Mesodermal cell (in vitro differentiated cells): ENCODE measurements at regions not wholly inside any gene's neighbourhood (a gene's known extent, or its start where the extent isn't known, plus 50 kb on each side); places are given as distances from the start of the nearest gene placed in this dataset.

ENCODE experiments used
- H3K27ac ChIP-seq: 2 replicates; pipeline ENCODE4 v1.7.0; 2013; ENCODE audit warnings: mild to moderate bottlenecking, low read depth, low read length, moderate library complexity; ENCODE audit not compliant: severe bottlenecking
- H3K36me3 ChIP-seq: 2 replicates; pipeline ENCODE4 v1.7.1; 2013; ENCODE audit warnings: mild to moderate bottlenecking, low read length, moderate library complexity; ENCODE audit not compliant: control insufficient read depth, insufficient read depth
- H3K4me1 ChIP-seq: one replicate; pipeline ENCODE4 v1.7.1; 2013; ENCODE audit warnings: mild to moderate bottlenecking, low read length; ENCODE audit not compliant: insufficient read depth, control insufficient read depth, poor library complexity, severe bottlenecking
- H3K4me3 ChIP-seq: 2 replicates; pipeline ENCODE4 v1.7.0; 2013; ENCODE audit warnings: low read length, control low read depth, mild to moderate bottlenecking; ENCODE audit not compliant: insufficient read depth, poor library complexity, severe bottlenecking; ENCODE audit errors: extremely low read depth
- H3K9me3 ChIP-seq: 2 replicates; pipeline ENCODE4 v1.7.1; 2013; ENCODE audit warnings: mild to moderate bottlenecking, low read length, moderate library complexity; ENCODE audit not compliant: control insufficient read depth
- WGBS, 2 experiments: methylation state at CpG; one replicate each; pipeline ENCODE4 v1.1.5; 2013; ENCODE audit warnings: missing lambda C conversion rate in 2 of 2; ENCODE audit not compliant: insufficient coverage in 2 of 2; 5-methylcytosine and 5-hydroxymethylcytosine counted together

DNA sequence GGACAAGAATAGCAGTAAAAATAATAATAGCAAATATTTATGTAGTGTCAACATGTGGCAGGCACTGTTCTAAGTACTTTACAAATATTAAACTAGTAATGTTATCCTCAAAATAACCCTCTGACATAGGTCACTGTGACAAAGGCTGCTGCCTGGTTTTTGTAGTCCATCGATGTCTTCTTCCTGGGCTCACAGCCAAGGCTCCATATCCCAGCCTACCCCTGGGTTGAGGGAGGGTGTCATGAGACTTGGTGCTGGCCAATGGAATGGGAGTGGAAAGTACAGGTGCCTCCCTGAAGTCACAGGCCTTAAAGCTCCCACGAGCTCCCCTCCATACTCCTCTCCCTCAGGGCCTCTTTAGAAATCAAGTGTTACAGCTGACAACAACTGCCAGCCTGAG lies 159.3 kb downstream of the CYRIA start:
- Histone ChIP-seq H3K27ac (no peak overlapping the region), H3K9me3 (no peaks in the 10 kb centered on the region), H3K36me3 (no peaks in the 10 kb centered on the region), H3K4me1 (no peaks in the 10 kb centered on the region), H3K4me3 (no peak overlapping the region)
- whole genome bisulfite sequencing, 2 experiments, result 100% methylated on average over 1 of the region's 2 CpGs; no CpG with 5 or more reads in 1 of the 2 experiments

DNA sequence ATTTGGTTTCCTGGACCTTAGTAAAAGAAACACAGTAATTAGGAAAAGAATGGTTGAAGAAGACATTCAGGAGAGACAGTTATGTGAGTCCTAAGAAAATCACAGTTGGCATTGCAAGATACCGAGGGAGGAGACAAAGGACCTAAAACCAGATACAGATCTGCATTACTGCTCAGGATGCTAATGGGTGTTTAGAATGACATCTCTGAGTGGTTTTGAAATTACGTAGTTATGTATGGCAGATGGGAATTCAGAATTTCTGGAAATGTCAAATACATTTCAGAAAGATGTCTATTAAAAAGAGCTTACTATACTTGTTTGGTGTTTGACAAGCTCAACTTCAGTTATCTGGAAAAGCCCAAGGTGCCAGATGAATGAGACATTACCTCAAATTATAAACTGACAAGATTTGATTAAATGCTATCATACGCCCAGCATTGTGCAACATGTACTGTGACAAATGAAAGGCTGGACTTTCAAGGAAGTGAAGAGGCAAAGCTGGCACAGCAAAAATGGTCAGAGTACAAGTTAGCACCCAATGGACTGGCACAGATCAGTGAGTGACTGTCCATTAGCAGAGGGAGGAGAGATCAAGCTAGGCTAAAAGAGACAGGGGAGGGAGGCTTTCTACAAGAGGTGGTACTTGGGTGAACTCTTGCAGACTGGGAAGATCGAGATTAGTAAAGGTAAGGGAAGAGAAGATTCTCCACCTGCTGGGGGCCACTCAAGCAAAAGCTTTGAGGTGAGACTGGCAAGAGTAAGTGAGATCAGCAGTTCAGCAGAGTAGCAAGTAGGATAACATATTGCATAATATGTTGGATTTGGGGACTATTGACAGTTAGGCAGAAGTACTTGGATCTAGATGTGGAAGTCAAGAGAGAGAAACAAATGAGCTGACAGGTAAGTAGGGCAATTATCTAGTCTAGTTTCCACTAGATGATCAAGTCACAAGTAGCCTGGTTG lies 168.9 kb downstream of the CYRIA start:
- Histone ChIP-seq H3K36me3 (no peaks in the 10 kb centered on the region), H3K27ac (no peak overlapping the region), H3K9me3 (no peaks in the 10 kb centered on the region), H3K4me1 (no peaks in the 10 kb centered on the region), H3K4me3 (no peak overlapping the region)
- 84 to 86% methylated on average over 3 to 4 of the region's 4 CpGs for WGBS, 2 experiments

DNA sequence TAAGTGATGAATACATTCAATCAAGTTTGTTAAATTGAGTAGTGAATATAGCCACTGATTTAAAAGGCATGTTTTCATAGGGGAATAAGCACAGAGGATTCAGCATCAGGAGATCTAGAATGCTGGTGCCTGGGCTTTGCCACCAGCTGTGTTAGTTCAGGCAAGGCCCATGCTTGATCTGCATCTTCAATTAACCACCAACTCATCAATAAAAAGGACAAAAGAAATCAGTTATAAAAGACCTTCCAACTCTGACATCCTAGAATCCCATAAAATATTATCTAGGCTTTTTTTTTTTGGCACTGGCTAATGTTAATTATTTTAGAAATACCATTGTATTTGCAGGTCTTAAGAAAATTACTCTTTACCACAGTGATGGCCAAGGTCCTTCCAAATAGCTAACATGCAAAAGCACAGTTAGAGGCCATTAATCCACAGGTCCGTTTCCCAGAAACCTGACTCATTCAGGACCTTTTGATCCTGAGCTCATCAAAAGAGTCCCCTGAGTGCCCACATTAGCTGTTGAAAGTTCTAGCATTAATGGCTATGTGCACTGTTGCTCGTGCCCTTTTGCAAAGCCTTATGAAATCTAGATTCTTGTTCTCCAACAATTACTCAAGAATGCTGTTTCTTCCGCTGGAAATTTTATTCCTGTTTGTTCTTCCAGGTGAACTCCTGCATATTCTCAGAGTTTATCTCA lies 170.0 kb downstream of the CYRIA start:
- H3K9me3 ChIP-seq, result no peaks in the 10 kb centered on the region
- no peaks in the 10 kb centered on the region for H3K4me1 ChIP-seq
- 76 to 87% methylated on average over 3 of the region's 3 CpGs for WGBS, 2 experiments
- no peak overlapping the region for H3K4me3 ChIP-seq
- H3K36me3 ChIP-seq, result no peaks in the 10 kb centered on the region
- H3K27ac ChIP-seq, result no peak overlapping the region

DNA sequence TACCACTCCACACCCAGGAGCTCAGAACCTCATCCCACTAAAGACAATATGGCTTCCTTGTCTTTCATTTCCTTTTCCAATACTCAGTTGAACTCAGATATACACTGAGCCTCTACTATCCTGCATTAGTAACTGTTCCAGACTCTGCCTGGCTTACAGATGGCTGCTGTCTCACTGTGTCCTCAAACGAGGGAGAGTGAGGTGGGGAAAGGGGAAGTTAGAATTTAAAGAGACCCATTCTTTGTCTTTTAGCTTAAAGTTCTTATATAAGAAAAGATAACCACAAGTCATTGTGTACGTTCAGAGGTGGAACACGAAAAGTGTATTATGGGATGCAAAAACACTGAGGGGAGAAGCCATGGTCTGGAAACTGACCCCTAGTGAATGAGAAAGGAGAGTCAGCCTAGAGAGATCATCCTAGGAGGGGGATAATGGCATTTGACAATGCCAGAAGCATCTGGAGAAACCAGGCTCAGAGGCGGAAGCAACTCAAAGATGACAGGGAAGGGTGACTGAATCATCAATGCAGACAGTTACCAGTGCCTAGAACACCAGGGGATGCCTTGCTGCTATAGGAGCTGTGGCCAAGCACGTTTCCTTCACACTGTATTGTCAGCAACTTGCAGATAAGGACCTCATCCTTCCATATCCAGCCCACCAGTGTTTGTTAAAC lies 170.7 kb downstream of the CYRIA start:
- WGBS, 2 experiments, result 88 to 100% methylated on average over 1 to 3 of the region's 5 CpGs
- H3K9me3 ChIP-seq, result no peaks in the 10 kb centered on the region

DNA sequence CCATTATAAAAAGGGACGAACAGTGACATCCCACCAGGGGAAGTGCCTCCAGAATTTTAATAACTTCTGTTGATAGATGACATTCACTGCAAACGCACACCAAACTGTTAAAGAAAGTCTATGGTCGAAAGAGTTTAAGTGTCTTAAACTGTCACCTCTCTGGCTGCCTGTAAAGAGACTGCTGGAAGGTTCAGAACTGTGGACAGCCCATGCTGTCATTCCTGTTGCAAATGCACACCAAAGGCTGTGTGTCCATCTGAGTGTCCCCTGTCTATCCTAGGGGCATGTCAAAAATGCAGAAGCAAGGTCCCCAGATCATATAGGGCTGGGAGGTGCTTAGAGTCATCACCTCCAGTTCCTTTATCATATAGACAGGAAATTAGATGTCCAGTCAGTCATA lies 171.8 kb downstream of the CYRIA start:
- 93 to 100% methylated on average over 2 to 3 of the region's 3 CpGs for WGBS, 2 experiments
- Histone ChIP-seq H3K9me3 (no peaks in the 10 kb centered on the region), H3K4me3 (no peak overlapping the region), H3K36me3 (no peaks in the 10 kb centered on the region), H3K27ac (no peak overlapping the region), H3K4me1 (no peaks in the 10 kb centered on the region)

More for the DNA sequence above, 170.7 kb downstream of the CYRIA start:
- H3K36me3 ChIP-seq, result no peaks in the 10 kb centered on the region
- no peaks in the 10 kb centered on the region for H3K4me1 ChIP-seq
- no peak overlapping the region for H3K4me3 ChIP-seq
- no peak overlapping the region for H3K27ac ChIP-seq

DNA sequence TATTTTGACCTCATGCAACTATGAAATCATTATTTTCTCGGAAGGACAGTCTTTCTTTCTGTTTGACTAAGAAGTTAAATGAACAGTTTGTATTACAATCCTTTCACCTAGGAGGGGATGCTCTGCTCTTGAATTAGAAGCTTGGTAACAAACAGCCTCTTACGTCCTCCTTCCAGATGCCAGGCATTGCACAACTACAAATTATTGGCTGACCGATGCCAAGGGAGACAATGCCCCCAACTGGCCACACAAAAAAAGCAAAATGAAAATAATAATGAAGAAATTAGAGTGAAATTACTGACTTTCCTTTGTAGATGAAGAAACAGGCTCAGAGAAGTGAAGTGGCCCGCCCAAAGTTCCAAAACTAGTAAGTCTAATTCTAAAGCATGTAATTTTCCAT lies 177.9 kb downstream of the CYRIA start:
- WGBS, 2 experiments, result no CpG with 5 or more reads among the region's 4 CpGs
- H3K36me3 ChIP-seq, result no peaks in the 10 kb centered on the region
- no peaks in the 10 kb centered on the region for H3K4me1 ChIP-seq
- H3K9me3 ChIP-seq, result no peaks in the 10 kb centered on the region
- no peak overlapping the region for H3K4me3 ChIP-seq
- H3K27ac ChIP-seq, result no peak overlapping the region

DNA sequence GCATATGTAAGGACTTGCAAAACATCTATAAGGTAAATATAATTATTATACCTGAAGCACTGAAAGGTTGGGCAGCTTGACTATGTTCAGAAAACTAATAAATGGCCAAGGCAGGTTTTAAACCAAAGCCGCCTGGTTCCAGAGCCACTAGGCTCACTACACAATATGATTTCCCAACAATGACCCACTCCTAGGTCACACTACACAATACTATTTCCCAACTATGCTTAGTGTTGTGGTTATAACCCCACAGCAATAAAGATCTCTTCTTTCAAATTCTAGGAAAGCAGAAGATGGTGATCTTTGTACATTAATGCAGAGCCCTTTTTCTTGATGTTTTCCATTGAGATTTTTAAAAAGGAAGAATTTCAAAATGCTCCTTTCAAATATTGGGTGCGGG lies 180.4 kb downstream of the CYRIA start:
- no peaks in the 10 kb centered on the region for H3K9me3 ChIP-seq
- no peaks in the 10 kb centered on the region for H3K4me1 ChIP-seq
- H3K4me3 ChIP-seq, result no peak overlapping the region
- no peaks in the 10 kb centered on the region for H3K36me3 ChIP-seq
- H3K27ac ChIP-seq, result no peak overlapping the region
- 100% methylated on average over 1 of the region's 2 CpGs for WGBS, 2 experiments

DNA sequence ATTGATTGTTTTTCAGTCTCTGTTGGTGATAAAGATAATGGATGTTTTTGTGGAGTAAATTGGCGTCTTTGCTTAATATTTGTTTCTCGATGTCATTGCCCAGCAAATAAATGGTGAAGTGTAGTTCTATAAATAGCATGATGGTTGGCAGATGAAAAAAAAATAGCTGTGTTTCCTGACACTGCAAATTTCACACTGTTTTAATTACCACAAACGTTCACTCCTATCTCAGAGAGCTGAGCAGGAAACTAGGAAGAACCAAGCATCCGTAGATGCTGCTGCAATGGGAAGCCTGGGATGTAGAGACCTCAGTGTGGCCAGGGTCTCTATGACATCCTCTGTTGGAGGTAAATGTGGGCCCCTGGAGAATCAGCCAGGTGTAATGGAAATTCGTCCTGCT lies 183.2 kb downstream of the CYRIA start:
- H3K9me3 ChIP-seq, result no peaks in the 10 kb centered on the region
- no peak overlapping the region for H3K4me3 ChIP-seq
- H3K4me1 ChIP-seq, result no peaks in the 10 kb centered on the region
- no peak overlapping the region for H3K27ac ChIP-seq
- H3K36me3 ChIP-seq, result no peaks in the 10 kb centered on the region
- 67 to 88% methylated on average over 1 to 4 of the region's 5 CpGs for WGBS, 2 experiments

DNA sequence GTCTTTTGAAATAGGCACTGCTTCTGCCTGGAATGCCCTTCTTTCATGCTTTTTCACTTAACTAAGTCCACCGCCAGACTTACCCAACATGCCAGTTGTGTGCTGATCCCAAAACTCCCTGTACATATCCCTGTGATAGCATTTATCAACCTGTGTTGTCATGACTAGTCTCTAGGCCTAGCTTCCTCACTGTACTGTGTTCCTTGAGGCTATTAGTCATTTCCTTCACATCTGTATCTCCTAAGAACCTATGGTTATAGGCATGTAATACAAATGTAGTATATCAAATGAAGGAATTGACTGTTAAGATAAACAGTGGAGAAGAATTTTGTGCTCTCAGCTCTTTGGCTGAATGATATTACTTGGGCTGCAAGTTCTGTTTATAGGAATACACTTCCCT lies 184.3 kb downstream of the CYRIA start:
- Histone ChIP-seq H3K36me3 (no peaks in the 10 kb centered on the region), H3K27ac (no peak overlapping the region), H3K9me3 (no peaks in the 10 kb centered on the region), H3K4me1 (no peaks in the 10 kb centered on the region), H3K4me3 (no peak overlapping the region)
- WGBS, 2 experiments, result 100% methylated on average over 1 of the region's 1 CpG; no CpG with 5 or more reads in 1 of the 2 experiments

DNA sequence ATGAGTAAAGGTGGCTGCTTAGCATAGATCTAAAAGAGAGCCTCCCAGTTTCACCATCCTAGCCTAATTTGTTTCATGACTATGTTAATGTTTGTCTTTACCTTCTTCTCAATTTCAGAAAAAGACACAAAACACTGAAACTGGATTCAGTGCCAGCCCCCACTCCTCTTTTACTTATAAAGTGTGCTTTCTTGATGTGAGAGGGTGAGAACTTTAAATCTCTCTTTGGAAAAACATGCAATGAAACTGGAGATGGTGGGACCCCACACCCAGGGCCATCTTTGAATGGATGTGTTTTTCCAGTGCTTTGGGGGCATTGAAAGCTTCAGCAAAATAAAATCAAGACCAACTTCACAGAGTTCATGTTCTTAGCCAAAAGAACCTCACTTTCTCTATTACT lies 185.9 kb downstream of the CYRIA start:
- no peaks in the 10 kb centered on the region for H3K36me3 ChIP-seq
- no peaks in the 10 kb centered on the region for H3K9me3 ChIP-seq
- no peak overlapping the region for H3K4me3 ChIP-seq
- H3K27ac ChIP-seq, result no peak overlapping the region
- no peaks in the 10 kb centered on the region for H3K4me1 ChIP-seq
